ENCODE measurements at regions not wholly inside any gene's neighbourhood (a gene's known extent, or its start where the extent isn't known, plus 50 kb on each side); places are given as distances from the start of the nearest gene placed in this dataset.

DNA sequence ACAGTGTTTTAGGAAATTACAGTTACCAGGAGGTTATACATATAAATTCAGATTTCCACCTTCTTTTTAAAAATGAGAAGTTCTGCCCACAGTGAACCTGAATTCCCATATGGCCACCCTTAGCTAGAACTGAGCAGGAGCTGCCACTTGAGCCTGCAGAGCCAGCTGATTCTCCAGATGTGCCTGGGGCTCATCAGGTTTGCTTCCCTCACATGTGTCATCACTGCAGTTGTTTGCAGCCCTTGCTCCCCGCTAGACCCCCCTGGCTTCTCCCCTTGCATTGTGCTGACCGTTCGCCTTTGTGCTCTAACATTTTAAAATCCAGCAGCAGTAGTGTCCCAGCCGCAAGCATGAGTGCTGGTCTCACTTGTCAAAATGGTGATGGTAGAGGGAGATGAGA is 131.1 kb downstream of the UTRN start:
- H3K4me1 Mint-ChIP-seq = peaks cover 58% of the 10 kb centered on the region

DNA sequence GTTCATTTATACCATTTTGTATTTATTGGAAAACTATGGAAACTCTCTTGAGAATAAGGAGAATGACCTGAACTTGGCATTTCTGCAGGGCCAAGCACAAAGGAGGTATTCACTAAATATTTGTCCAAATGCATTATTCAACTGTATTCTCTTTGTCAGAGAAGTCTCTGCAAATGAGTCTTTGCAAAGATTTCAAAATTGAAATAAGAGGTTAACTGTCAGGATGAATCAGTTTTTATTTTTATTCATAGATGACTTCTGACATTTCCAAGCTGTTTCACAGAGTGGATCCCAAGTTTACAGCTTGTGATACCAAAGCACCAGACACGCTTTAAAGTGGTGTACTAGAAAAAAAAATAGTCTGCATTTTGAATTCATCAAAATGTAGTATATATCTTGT is 131.6 kb downstream of the UTRN start:
- no peak overlapping the region for H3K9ac ChIP-seq (ENCODE audit: low read length)
- no peak overlapping the region for H3K4me3 Mint-ChIP-seq
- ChIA-PET CTCF (no interaction called here), POLR2A (no interaction called here)
- no peak overlapping the region for H3K27ac ChIP-seq (ENCODE audit: low read length in 2 of 2)
- no peak overlapping the region for H3K27ac Mint-ChIP-seq
- no CpG with 5 or more reads among the region's 1 CpG for WGBS (ENCODE audit: insufficient coverage)
- intact Hi-C loops (cut with micrococcal nuclease) = no loop called here
- TF ChIP-seq, protein P1, sequence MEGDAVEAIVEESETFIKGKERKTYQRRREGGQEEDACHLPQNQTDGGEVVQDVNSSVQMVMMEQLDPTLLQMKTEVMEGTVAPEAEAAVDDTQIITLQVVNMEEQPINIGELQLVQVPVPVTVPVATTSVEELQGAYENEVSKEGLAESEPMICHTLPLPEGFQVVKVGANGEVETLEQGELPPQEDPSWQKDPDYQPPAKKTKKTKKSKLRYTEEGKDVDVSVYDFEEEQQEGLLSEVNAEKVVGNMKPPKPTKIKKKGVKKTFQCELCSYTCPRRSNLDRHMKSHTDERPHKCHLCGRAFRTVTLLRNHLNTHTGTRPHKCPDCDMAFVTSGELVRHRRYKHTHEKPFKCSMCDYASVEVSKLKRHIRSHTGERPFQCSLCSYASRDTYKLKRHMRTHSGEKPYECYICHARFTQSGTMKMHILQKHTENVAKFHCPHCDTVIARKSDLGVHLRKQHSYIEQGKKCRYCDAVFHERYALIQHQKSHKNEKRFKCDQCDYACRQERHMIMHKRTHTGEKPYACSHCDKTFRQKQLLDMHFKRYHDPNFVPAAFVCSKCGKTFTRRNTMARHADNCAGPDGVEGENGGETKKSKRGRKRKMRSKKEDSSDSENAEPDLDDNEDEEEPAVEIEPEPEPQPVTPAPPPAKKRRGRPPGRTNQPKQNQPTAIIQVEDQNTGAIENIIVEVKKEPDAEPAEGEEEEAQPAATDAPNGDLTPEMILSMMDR (IDR thresholded peaks at IDR 0.05) = no peak
- TF ChIP-seq EZH2 (IDR thresholded peaks at IDR 0.05; ENCODE audit: borderline replicate concordance, insufficient read depth, low read depth, low read length, poor library complexity, severe bottlenecking) = no peak
- peaks cover 52% of the 10 kb centered on the region for H3K4me1 Mint-ChIP-seq
- H3K27me3 ChIP-seq (replicated peaks in 1 of 4; ENCODE audit: control extremely low read depth in 1 of 4, control insufficient read depth in 3 of 4, insufficient read depth in 4 of 4, low read length in 3 of 4) = no peaks in the 10 kb centered on the region
- no peak overlapping the region for H3K4me2 ChIP-seq (replicated peaks; ENCODE audit: low read depth, low read length, poor library complexity, severe bottlenecking)
- H2AFZ ChIP-seq (ENCODE audit: insufficient read depth, low read depth, low read length, poor library complexity, severe bottlenecking) = no peak overlapping the region
- H3K36me3 ChIP-seq (replicated peaks in 1 of 2; ENCODE audit: control extremely low read depth in 1 of 2, control insufficient read depth in 1 of 2, extremely low read depth in 1 of 2, insufficient read depth in 2 of 2, low read length in 1 of 2) = peaks cover 0 to 2% of the 10 kb centered on the region in 2 experiments
- H3K4me3 ChIP-seq (ENCODE audit: control extremely low read depth in 1 of 5, extremely low read depth in 1 of 5, insufficient read depth in 1 of 5, low read depth in 2 of 5, low read length in 4 of 5) = no peak overlapping the region
- H3K4me1 ChIP-seq (ENCODE audit: control insufficient read depth in 2 of 2, insufficient read depth in 2 of 2, low read length in 2 of 2) = peaks cover 10 to 14% of the 10 kb centered on the region in 2 donors
- peaks cover 85% of the 10 kb centered on the region for H4K20me1 ChIP-seq (ENCODE audit: control insufficient read depth, insufficient read depth, low read length, poor library complexity, severe bottlenecking)
- DNase-seq (no peak), ATAC-seq (ENCODE audit: low read depth) (no peak)
- peaks cover 2% of the 10 kb centered on the region for H3K9me3 Mint-ChIP-seq (ENCODE audit: insufficient read depth)
- no peaks in the 10 kb centered on the region for H3K27me3 Mint-ChIP-seq
- H3K79me2 ChIP-seq (ENCODE audit: control insufficient read depth, insufficient read depth, low read length) = peaks cover 83% of the 10 kb centered on the region
- no peaks in the 10 kb centered on the region for H3K9me3 ChIP-seq (ENCODE audit: control extremely low read depth in 1 of 3, control insufficient read depth in 2 of 3, insufficient read depth in 1 of 3, low read length in 2 of 3)

More for the DNA sequence above, 131.1 kb downstream of the UTRN start:
- DNase-seq = no peak
- Histone ChIP-seq H3K36me3 (replicated peaks in 1 of 2; ENCODE audit: control extremely low read depth in 1 of 2, control insufficient read depth in 1 of 2, extremely low read depth in 1 of 2, insufficient read depth in 2 of 2, low read length in 1 of 2) (no peaks in the 10 kb centered on the region), H3K4me3 (ENCODE audit: control extremely low read depth in 1 of 5, extremely low read depth in 1 of 5, insufficient read depth in 1 of 5, low read depth in 2 of 5, low read length in 4 of 5) (no peak overlapping the region), H3K4me1 (ENCODE audit: control insufficient read depth in 2 of 2, insufficient read depth in 2 of 2, low read length in 2 of 2) (peaks cover 15 to 17% of the 10 kb centered on the region in 2 donors), H3K9ac (ENCODE audit: low read length) (no peak overlapping the region), H3K27me3 (replicated peaks in 1 of 4; ENCODE audit: control extremely low read depth in 1 of 4, control insufficient read depth in 3 of 4, insufficient read depth in 4 of 4, low read length in 3 of 4) (no peaks in the 10 kb centered on the region), H2AFZ (ENCODE audit: insufficient read depth, low read depth, low read length, poor library complexity, severe bottlenecking) (no peak overlapping the region), H3K9me3 (ENCODE audit: control extremely low read depth in 1 of 3, control insufficient read depth in 2 of 3, insufficient read depth in 1 of 3, low read length in 2 of 3) (no peaks in the 10 kb centered on the region), H3K79me2 (ENCODE audit: control insufficient read depth, insufficient read depth, low read length) (peaks cover 87% of the 10 kb centered on the region), H3K4me2 (replicated peaks; ENCODE audit: low read depth, low read length, poor library complexity, severe bottlenecking) (no peak overlapping the region), H4K20me1 (ENCODE audit: control insufficient read depth, insufficient read depth, low read length, poor library complexity, severe bottlenecking) (peaks cover 90% of the 10 kb centered on the region), H3K27ac (ENCODE audit: low read length in 2 of 2) (no peak overlapping the region)
- ChIA-PET POLR2A (no interaction called here), CTCF (no interaction called here)
- intact Hi-C loops (cut with micrococcal nuclease) = no loop called here
- H3K9me3 Mint-ChIP-seq (ENCODE audit: insufficient read depth) = peaks cover 2% of the 10 kb centered on the region
- WGBS (ENCODE audit: insufficient coverage) = 94% methylated on average over 4 of the region's 4 CpGs
- H3K4me3 Mint-ChIP-seq = no peak overlapping the region
- H3K27ac Mint-ChIP-seq = no peak overlapping the region
- no peaks in the 10 kb centered on the region for H3K27me3 Mint-ChIP-seq
- ATAC-seq (ENCODE audit: low read depth) = no peak
- no peak for TF ChIP-seq EZH2 (IDR thresholded peaks at IDR 0.05; ENCODE audit: borderline replicate concordance, insufficient read depth, low read depth, low read length, poor library complexity, severe bottlenecking)
- TF ChIP-seq, protein P1 (IDR thresholded peaks at IDR 0.05) = no peak
